Spleen (tissue), 11 donors: ENCODE measurements at regions not wholly inside any gene's neighbourhood (a gene's known extent, or its start where the extent isn't known, plus 50 kb on each side); places are given as distances from the start of the nearest gene placed in this dataset.

Source experiments
- DNase-seq: peaks from one replicate; pipeline ENCODE4 v3.0.0-alpha.2; 2020
- H3K27ac ChIP-seq, 8 donors: fragments of 200-600 bp; sonication (generic) in 7 of 8; 1 replicate in 4 of 8; 2 replicates in 4 of 8; pipeline versions ENCODE4 v1.5.0 to v1.8.0; 2016 to 2021; ENCODE audit warnings: inconsistent platforms in 4 of 8, mild to moderate bottlenecking in 4 of 8, moderate library complexity in 1 of 8
- H3K27me3 ChIP-seq, 7 donors: fragments of 200-600 bp; sonication (generic) in 6 of 7; replicated peaks in 1 of 7; 1 replicate in 4 of 7; 2 replicates in 3 of 7; pipeline versions ENCODE4 v1.5.0 to v1.8.0; 2016 to 2021; ENCODE audit warnings: inconsistent platforms in 3 of 7, mild to moderate bottlenecking in 1 of 7
- H3K36me3 ChIP-seq, 6 donors: fragments of 200-600 bp; sonication (generic) in 5 of 6; 1 replicate in 4 of 6; 2 replicates in 2 of 6; pipeline versions ENCODE4 v1.5.0 to v1.8.0; 2016 to 2021; ENCODE audit warnings: inconsistent platforms in 2 of 6
- H3K4me1 ChIP-seq, 6 donors: fragments of 200-600 bp; sonication (generic) in 5 of 6; 1 replicate in 3 of 6; 2 replicates in 3 of 6; pipeline versions ENCODE4 v1.5.0 to v1.8.0; 2016 to 2021; ENCODE audit warnings: inconsistent platforms in 3 of 6
- H3K4me3 ChIP-seq, 8 donors: fragments of 200-600 bp; sonication (generic) in 7 of 8; 1 replicate in 4 of 8; 2 replicates in 4 of 8; pipeline versions ENCODE4 v1.5.0 to v1.8.0; 2016 to 2021; ENCODE audit warnings: inconsistent platforms in 4 of 8, mild to moderate bottlenecking in 4 of 8, moderate library complexity in 2 of 8
- H3K9me3 ChIP-seq, 8 donors: fragments of 200-600 bp; sonication (generic) in 7 of 8; 1 replicate in 4 of 8; 2 replicates in 4 of 8; pipeline versions ENCODE4 v1.5.0 to v1.8.0; 2016 to 2021; ENCODE audit warnings: inconsistent platforms in 4 of 8
- POLR2A ChIP-seq, 3 donors: fragments of 450-650 bp; IDR thresholded peaks; one replicate each; pipeline ENCODE4 v1.5.1; 2017; ENCODE audit warnings: antibody characterized with exemption in 3 of 3, mild to moderate bottlenecking in 1 of 3
- POLR2AphosphoS5 ChIP-seq, 3 donors: sonication (generic); formaldehyde crosslinking; IDR thresholded peaks; one replicate each; pipeline ENCODE4 v1.5.1; 2017; ENCODE audit warnings: antibody characterized with exemption in 3 of 3
- WGBS, 5 donors: extraction: QIAGEN DNeasy Blood & Tissue Kit in 3 of 5; methylation state at CpG; one replicate each; pipeline versions ENCODE4 v1.1.5 to v1.1.7; 2013 to 2018; 5-methylcytosine and 5-hydroxymethylcytosine counted together
- intact Hi-C: fragments of 100-400 bp; cut with DNase I; formaldehyde crosslinking; loops from one replicate; pipeline ENCODE4 v1.15.0; 2023; ENCODE audit warnings: low total_unique reads
- TF ChIP-seq, protein P1 (sequence below), 11 experiments: fragments of 200-600 bp in 7 of 11; fragments of 450-650 bp in 4 of 11; sonication (generic) in 4 of 11; IDR thresholded peaks in 8 of 11; conservative IDR thresholded peaks in 3 of 11; 1 replicate in 7 of 11; 2 replicates in 4 of 11; pipeline versions ENCODE4 v1.4.0 to v1.8.0; 2016 to 2021; ENCODE audit warnings: antibody characterized with exemption in 11 of 11, inconsistent platforms in 4 of 11, mild to moderate bottlenecking in 1 of 11
- donor health status: healthy with polysubstance abuse.
- donor health status: DM: no; HTN: no; CAD: no; lungs with moderate emphysema.
- donor health status: DM: no; HTN: no; CAD: no.
- donor health status: Bipolar disorder and iron deficiency.
- donor health status: healthy.
- donor health status: DM: no; HTN: no; CAD: no.
- donor health status: DM: yes; HTN: yes; CAD: no.

DNA sequence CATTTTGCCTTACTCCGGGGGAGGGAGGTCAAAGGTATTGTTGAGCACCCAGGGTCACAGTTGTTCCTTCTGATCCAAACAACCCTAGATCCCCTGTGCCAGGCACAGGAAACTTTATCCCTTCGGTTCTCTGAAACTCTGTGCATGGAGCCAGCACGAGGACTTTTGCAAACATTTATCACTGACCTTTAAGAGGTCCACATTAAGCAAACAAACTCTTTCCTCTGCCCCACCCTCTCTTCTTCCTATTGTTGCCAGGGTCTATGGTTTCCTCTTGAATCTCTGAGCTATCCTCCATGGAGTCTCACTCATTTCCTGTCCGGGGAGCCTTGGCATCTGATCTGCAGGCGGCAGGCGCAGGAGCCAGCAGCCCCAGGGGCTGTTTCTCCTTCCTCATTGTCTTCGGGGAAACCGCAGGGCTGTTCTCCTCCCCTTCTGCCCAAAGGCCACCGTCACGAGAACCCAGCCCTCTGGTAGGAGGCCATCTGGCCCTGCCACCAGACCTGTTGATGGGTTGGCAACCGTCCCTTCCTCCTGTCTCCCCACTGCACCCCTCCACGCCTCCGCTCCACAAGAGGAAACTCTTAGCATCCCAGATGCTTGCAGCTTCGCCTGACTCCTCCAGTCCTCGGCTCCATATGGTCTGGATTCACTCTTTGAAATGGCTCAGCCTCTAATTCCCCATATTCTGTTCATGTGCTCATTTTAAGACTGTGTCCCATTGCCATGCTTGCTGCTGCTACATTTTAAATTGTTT, 327.3 kb upstream of the NRP1 start:
- Histone ChIP-seq H3K36me3 (no peaks in the 10 kb centered on the region), H3K27ac (peak overlapping the region; percentile 36 to 70 (median 63)), H3K4me1 (peaks cover 9 to 33% (median 12%) of the 10 kb centered on the region in 6 donors), H3K4me3 (peak overlapping the region in 1 of 8 donors; percentile 2), H3K27me3 (no peaks in the 10 kb centered on the region), H3K9me3 (peaks cover 0 to 17% (median 11%) of the 10 kb centered on the region in 8 donors)
- intact Hi-C loops = no loop called here
- no peak for TF ChIP-seq POLR2A (IDR thresholded peaks at IDR 0.05)
- TF ChIP-seq POLR2AphosphoS5 (IDR thresholded peaks at IDR 0.05) = peak in 2 of 3 donors; percentile 64 to 67
- TF ChIP-seq, protein P1, sequence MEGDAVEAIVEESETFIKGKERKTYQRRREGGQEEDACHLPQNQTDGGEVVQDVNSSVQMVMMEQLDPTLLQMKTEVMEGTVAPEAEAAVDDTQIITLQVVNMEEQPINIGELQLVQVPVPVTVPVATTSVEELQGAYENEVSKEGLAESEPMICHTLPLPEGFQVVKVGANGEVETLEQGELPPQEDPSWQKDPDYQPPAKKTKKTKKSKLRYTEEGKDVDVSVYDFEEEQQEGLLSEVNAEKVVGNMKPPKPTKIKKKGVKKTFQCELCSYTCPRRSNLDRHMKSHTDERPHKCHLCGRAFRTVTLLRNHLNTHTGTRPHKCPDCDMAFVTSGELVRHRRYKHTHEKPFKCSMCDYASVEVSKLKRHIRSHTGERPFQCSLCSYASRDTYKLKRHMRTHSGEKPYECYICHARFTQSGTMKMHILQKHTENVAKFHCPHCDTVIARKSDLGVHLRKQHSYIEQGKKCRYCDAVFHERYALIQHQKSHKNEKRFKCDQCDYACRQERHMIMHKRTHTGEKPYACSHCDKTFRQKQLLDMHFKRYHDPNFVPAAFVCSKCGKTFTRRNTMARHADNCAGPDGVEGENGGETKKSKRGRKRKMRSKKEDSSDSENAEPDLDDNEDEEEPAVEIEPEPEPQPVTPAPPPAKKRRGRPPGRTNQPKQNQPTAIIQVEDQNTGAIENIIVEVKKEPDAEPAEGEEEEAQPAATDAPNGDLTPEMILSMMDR (IDR thresholded peaks at IDR 0.05 in 8 of 11, conservative IDR thresholded peaks at IDR 0.05 in 3 of 11) = no peak
- peak; percentile 84 for DNase-seq
- 6 to 10% (median 8%) methylated on average over 15 of the region's 15 CpGs for WGBS, 5 donors

DNA sequence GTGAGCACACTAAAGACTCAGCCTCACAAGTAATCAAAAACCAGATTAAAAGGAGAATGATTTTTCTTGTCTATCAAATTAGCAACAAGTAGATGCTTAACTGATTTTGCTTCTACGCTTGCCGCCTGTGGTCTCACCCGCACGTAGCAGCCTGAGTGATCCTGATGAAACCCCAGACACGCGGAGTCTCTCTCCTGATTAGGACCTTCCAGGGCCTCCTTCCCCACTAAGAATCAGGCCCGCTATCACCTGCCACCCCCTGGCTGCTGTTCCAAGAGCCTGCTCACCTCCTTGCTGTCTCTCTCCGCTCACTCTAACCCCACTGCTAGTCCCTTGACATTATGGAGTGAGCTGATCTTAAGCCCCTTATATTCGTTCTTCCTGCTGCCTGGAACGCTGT, 325.9 kb upstream of the NRP1 start:
- Histone ChIP-seq H3K36me3 (no peaks in the 10 kb centered on the region), H3K9me3 (peaks cover 0 to 16% (median 11%) of the 10 kb centered on the region in 8 donors), H3K4me3 (no peak overlapping the region), H3K27ac (no peak overlapping the region), H3K4me1 (peaks cover 9 to 32% (median 12%) of the 10 kb centered on the region in 6 donors), H3K27me3 (no peaks in the 10 kb centered on the region)
- TF ChIP-seq POLR2AphosphoS5 (IDR thresholded peaks at IDR 0.05) = no peak
- no peak for TF ChIP-seq POLR2A (IDR thresholded peaks at IDR 0.05)
- TF ChIP-seq, protein P1 (IDR thresholded peaks at IDR 0.05 in 8 of 11, conservative IDR thresholded peaks at IDR 0.05 in 3 of 11) = no peak
- intact Hi-C loops = no loop called here
- DNase-seq = no peak
- WGBS, 5 donors = 85 to 93% (median 89%) methylated on average over 10 of the region's 10 CpGs

DNA sequence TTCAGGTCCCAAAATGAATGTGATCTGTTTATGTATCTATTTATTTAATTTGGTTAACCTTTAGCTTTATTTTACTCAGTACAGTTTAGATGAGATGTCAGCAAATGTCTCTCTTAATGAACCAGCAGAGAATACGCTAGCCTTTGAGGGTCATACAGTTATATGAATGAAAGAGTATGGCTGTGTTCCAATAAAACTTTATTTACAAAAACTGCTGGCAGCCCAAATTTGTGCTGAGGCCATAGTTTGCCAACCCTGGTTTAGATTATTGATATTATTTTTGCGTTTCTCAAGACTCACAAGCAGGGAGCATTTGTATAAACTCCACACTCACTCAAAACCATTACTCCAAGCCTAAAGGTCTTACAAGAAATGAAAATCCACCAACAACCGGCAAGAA, 323.4 kb upstream of the NRP1 start:
- TF ChIP-seq POLR2AphosphoS5 (IDR thresholded peaks at IDR 0.05) (no peak), POLR2A (IDR thresholded peaks at IDR 0.05) (no peak)
- TF ChIP-seq, protein P1 (IDR thresholded peaks at IDR 0.05 in 8 of 11, conservative IDR thresholded peaks at IDR 0.05 in 3 of 11) = no peak

DNA sequence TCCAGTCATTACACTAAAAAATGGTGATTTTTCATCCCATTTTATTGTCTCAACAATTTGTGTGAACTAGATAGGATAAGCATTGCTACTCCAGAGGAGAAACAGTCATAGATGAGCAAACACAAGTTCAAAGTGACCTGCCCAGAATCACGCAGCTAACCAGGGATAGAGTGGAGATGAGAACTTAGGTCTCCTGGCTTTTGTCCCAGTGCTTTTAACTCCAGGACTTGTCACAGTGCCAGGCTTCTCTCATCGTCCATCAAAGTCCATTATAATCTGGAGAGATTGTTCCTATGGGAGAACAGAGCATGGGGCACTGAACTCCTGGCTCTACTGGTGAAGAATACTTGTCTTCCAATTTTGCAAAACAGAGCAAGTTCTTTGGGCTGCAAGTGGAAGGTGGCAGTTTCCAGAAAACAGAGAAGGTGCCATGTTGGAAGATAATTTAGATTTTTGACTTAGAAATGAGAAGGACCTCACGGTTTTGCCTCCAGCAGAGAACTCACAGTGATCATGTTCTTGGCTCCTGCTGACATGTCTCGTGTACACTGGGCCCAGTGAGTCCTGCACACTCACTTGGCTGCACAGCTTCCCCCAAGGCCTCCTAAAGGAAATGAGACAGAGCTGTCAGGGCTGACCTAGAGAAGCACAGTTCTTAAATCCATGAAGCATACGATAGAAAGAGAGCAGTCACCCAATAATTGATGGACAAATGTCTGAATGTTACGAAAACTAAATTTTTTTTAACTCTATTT, 322.9 kb upstream of the NRP1 start:
- intact Hi-C loops = no loop called here

More for the DNA sequence above, 323.4 kb upstream of the NRP1 start:
- Histone ChIP-seq H3K27ac (no peak overlapping the region), H3K36me3 (no peaks in the 10 kb centered on the region), H3K4me3 (no peak overlapping the region), H3K27me3 (no peaks in the 10 kb centered on the region), H3K4me1 (peaks cover 9 to 32% (median 12%) of the 10 kb centered on the region in 6 donors), H3K9me3 (peaks cover 0 to 7% (median under 1%) of the 10 kb centered on the region in 8 donors)
- WGBS, 5 donors = 89 to 93% (median 91%) methylated on average over 3 of the region's 3 CpGs
- no peak for DNase-seq
- intact Hi-C loops = no loop called here

More for the DNA sequence above, 322.9 kb upstream of the NRP1 start:
- H3K27ac ChIP-seq = no peak overlapping the region
- WGBS, 5 donors = 69 to 77% (median 73%) methylated on average over 6 of the region's 6 CpGs
- H3K4me3 ChIP-seq = no peak overlapping the region
- peaks cover 0 to 13% (median 2%) of the 10 kb centered on the region in 8 donors for H3K9me3 ChIP-seq
- H3K36me3 ChIP-seq = no peaks in the 10 kb centered on the region
- no peaks in the 10 kb centered on the region for H3K27me3 ChIP-seq
- TF ChIP-seq, protein P1 (IDR thresholded peaks at IDR 0.05 in 8 of 11, conservative IDR thresholded peaks at IDR 0.05 in 3 of 11) = no peak
- TF ChIP-seq POLR2AphosphoS5 (IDR thresholded peaks at IDR 0.05) = no peak
- TF ChIP-seq POLR2A (IDR thresholded peaks at IDR 0.05) = no peak
- H3K4me1 ChIP-seq = peaks cover 8 to 26% (median 12%) of the 10 kb centered on the region in 6 donors
- no peak for DNase-seq
